ENCODE measurements at regions not wholly inside any gene's neighbourhood (a gene's known extent, or its start where the extent isn't known, plus 50 kb on each side); places are given as distances from the start of the nearest gene placed in this dataset.

GRCh38 chr3:90055666-90056065 is 948.2 kb downstream of the EPHA3 start:
- TF ChIP-seq CTCF (IDR thresholded peaks at IDR 0.05) (no peak), EP300 (IDR thresholded peaks at IDR 0.05) (no peak), POLR2A (IDR thresholded peaks at IDR 0.05) (no peak), POLR2AphosphoS5 (IDR thresholded peaks at IDR 0.05) (no peak)
